A673 (cell line): ENCODE measurements at regions not wholly inside any gene's neighbourhood (a gene's known extent, or its start where the extent isn't known, plus 50 kb on each side); places are given as distances from the start of the nearest gene placed in this dataset.

Experiments
- BruUV-seq: library from RNA; stranded (reverse); fragments of 400-500 nt; replicated peaks from 2 replicates; lab custom pipeline; 2021; lab: Mats Ljungman, UMichigan
- CTCF ChIA-PET: fragments of 300-600 bp; sonication (Branson Sonifier 250); formaldehyde crosslinking; loops from one replicate; lab custom pipeline; 2022; ENCODE audit warnings: antibody characterized with exemption; lab: Charles Lee
- POLR2A ChIA-PET: fragments of 300-600 bp; sonication (Branson Sonifier 250); formaldehyde crosslinking; loops from one replicate; lab custom pipeline; 2022; ENCODE audit warnings: antibody characterized with exemption; ENCODE audit not compliant: low non-redundant PET; lab: Charles Lee
- DNase-seq: peaks from one replicate; pipeline ENCODE4 v3.0.0-alpha.2; 2015; ENCODE audit warnings: low spot score
- H3K27ac ChIP-seq: fragments of 200-600 bp; sonication (generic); 2 replicates; pipeline ENCODE4 v1.5.1; 2016; ENCODE audit warnings: mixed run types, low read depth, mild to moderate bottlenecking, mixed read lengths, antibody characterized with exemption, low read length; ENCODE audit not compliant: poor library complexity, severe bottlenecking
- H3K27me3 ChIP-seq: fragments of 200-600 bp; sonication (generic); replicated peaks from 2 replicates; pipeline ENCODE4 v1.6.1; 2017; ENCODE audit warnings: mixed run types, low read depth, mild to moderate bottlenecking, mixed read lengths, antibody characterized with exemption, low read length; ENCODE audit not compliant: insufficient read depth, poor library complexity
- H3K36me3 ChIP-seq: fragments of 200-600 bp; sonication (generic); 2 replicates; pipeline ENCODE4 v1.6.1; 2016; ENCODE audit warnings: mixed run types, mild to moderate bottlenecking, mixed read lengths, antibody characterized with exemption, low read length; ENCODE audit not compliant: insufficient read depth, poor library complexity, severe bottlenecking
- H3K4me1 ChIP-seq: fragments of 200-600 bp; sonication (generic); 2 replicates; pipeline ENCODE4 v1.6.1; 2017; ENCODE audit warnings: mixed run types, mild to moderate bottlenecking, mixed read lengths, antibody characterized with exemption, low read length; ENCODE audit not compliant: insufficient read depth, poor library complexity, severe bottlenecking
- H3K4me3 ChIP-seq: fragments of 200-600 bp; sonication (generic); 2 replicates; pipeline ENCODE4 v1.5.1; 2016; ENCODE audit warnings: low read depth, mixed run types, mild to moderate bottlenecking, mixed read lengths, low read length; ENCODE audit not compliant: poor library complexity, severe bottlenecking
- H3K9me3 ChIP-seq: fragments of 200-600 bp; sonication (generic); 2 replicates; pipeline ENCODE4 v1.6.1; 2016; ENCODE audit warnings: mixed run types, low read depth, mild to moderate bottlenecking, mixed read lengths, antibody characterized with exemption, low read length; ENCODE audit not compliant: poor library complexity, severe bottlenecking
- CTCF ChIP-seq: fragments of 300-800, 200-600 bp; sonication (generic); conservative IDR thresholded peaks from 2 replicates; pipeline ENCODE4 v1.5.1; 2017; ENCODE audit warnings: low read depth, mild to moderate bottlenecking, antibody characterized with exemption, low read length, moderate library complexity, mixed read lengths
- EZH2 ChIP-seq: fragments of 200-600 bp; sonication (generic); IDR thresholded peaks from 2 replicates; pipeline ENCODE4 v1.6.1; 2017; ENCODE audit warnings: borderline replicate concordance, low read depth, mild to moderate bottlenecking, mixed read lengths, antibody characterized with exemption, low read length; ENCODE audit not compliant: poor library complexity, severe bottlenecking
- intact Hi-C: fragments of 100-400 bp; cut with micrococcal nuclease; formaldehyde crosslinking; loops from one replicate; pipeline ENCODE4 v1.10.0; 2022; ENCODE audit not compliant: unreplicated experiment

GRCh38 chr9:678897-679296, 162.6 kb upstream of the DMRT1 start:
- Histone ChIP-seq H3K36me3 (no peaks in the 10 kb centered on the region), H3K4me1 (peaks cover 2% of the 10 kb centered on the region), H3K27ac (no peak overlapping the region), H3K9me3 (no peaks in the 10 kb centered on the region), H3K4me3 (no peak overlapping the region), H3K27me3 (no peaks in the 10 kb centered on the region)
- POLR2A ChIA-PET, result no interaction called here
- intact Hi-C loops, result no loop called here
- TF ChIP-seq CTCF, result no peak
- no peak for TF ChIP-seq EZH2
- no TSS peak for BruUV-seq
- DNase-seq, result no peak
- CTCF ChIA-PET, result no interaction called here

GRCh38 chr9:679462-679861, 162.0 kb upstream of the DMRT1 start:
- BruUV-seq, result no TSS peak
- Histone ChIP-seq H3K36me3 (no peaks in the 10 kb centered on the region), H3K4me3 (no peak overlapping the region), H3K27me3 (no peaks in the 10 kb centered on the region), H3K9me3 (no peaks in the 10 kb centered on the region), H3K27ac (no peak overlapping the region), H3K4me1 (peaks cover 6% of the 10 kb centered on the region)
- ChIA-PET POLR2A (no interaction called here), CTCF (no interaction called here)
- DNase-seq, result no peak
- intact Hi-C loops, result no loop called here
- no peak for TF ChIP-seq CTCF
- no peak for TF ChIP-seq EZH2

- CTCF ChIA-PET, result no interaction called here
- H3K4me1 ChIP-seq, result peaks cover 11% of the 10 kb centered on the region
- H3K27ac ChIP-seq, result no peak overlapping the region
- H3K27me3 ChIP-seq, result no peaks in the 10 kb centered on the region
- no peak overlapping the region for H3K4me3 ChIP-seq
- TF ChIP-seq EZH2 (no peak), CTCF (no peak)
- no TSS peak for BruUV-seq
- DNase-seq, result no peak
- no peaks in the 10 kb centered on the region for H3K36me3 ChIP-seq
- intact Hi-C loops, result no loop called here
- POLR2A ChIA-PET, result no interaction called here
- H3K9me3 ChIP-seq, result no peaks in the 10 kb centered on the region
Measured at GRCh38 chr9:680106-680505, 161.4 kb upstream of the DMRT1 start.
